Chondrocyte (in vitro differentiated cells): ENCODE measurements at regions not wholly inside any gene's neighbourhood (a gene's known extent, or its start where the extent isn't known, plus 50 kb on each side); places are given as distances from the start of the nearest gene placed in this dataset.

Experiments
- DNase-seq: peaks from one replicate; pipeline ENCODE4 v3.0.0; 2021; ENCODE audit warnings: mixed read lengths, low spot score
- H3K27ac Mint-ChIP-seq: one replicate; pipeline ENCODE4 v1.8.0; 2021; ENCODE audit warnings: mild to moderate bottlenecking, moderate library complexity, mixed read lengths; ENCODE audit not compliant: unreplicated experiment
- H3K27me3 Mint-ChIP-seq: 2 replicates; pipeline ENCODE4 v1.8.0; 2021; ENCODE audit warnings: low read depth, mixed read lengths
- H3K36me3 Mint-ChIP-seq: 2 replicates; pipeline ENCODE4 v1.8.0; 2021; ENCODE audit warnings: low read depth, mixed read lengths
- H3K4me1 Mint-ChIP-seq: 2 replicates; pipeline ENCODE4 v1.8.0; 2021; ENCODE audit warnings: low read depth, mild to moderate bottlenecking, mixed read lengths
- H3K4me3 Mint-ChIP-seq: one replicate; pipeline ENCODE4 v1.8.0; 2021; ENCODE audit warnings: mild to moderate bottlenecking, moderate library complexity, mixed read lengths; ENCODE audit not compliant: unreplicated experiment
- H3K9me3 Mint-ChIP-seq: 2 replicates; pipeline ENCODE4 v1.8.0; 2021; ENCODE audit warnings: low read depth, mixed read lengths
- CTCF ChIP-seq: fragments of 200-600 bp; sonication (generic); IDR thresholded peaks from 2 replicates; pipeline ENCODE4 v1.5.0; 2021; ENCODE audit warnings: antibody characterized with exemption, mild to moderate bottlenecking, moderate library complexity

- no peaks in the 10 kb centered on the region for H3K36me3 Mint-ChIP-seq
- no peak overlapping the region for H3K27ac Mint-ChIP-seq
- no peaks in the 10 kb centered on the region for H3K27me3 Mint-ChIP-seq
- DNase-seq = no peak
- no peak for TF ChIP-seq CTCF
- no peaks in the 10 kb centered on the region for H3K9me3 Mint-ChIP-seq
- H3K4me3 Mint-ChIP-seq = no peak overlapping the region
- peaks cover 20% of the 10 kb centered on the region for H3K4me1 Mint-ChIP-seq
Measured at GRCh38 chr3:118504906-118505305, 529.7 kb downstream of the IGSF11 start.

- DNase-seq = no peak
- Mint-ChIP-seq H3K27ac (peak overlapping the region; percentile 64), H3K9me3 (no peaks in the 10 kb centered on the region), H3K36me3 (no peaks in the 10 kb centered on the region), H3K4me1 (peaks cover 20% of the 10 kb centered on the region), H3K27me3 (no peaks in the 10 kb centered on the region), H3K4me3 (no peak overlapping the region)
- no peak for TF ChIP-seq CTCF
Measured at GRCh38 chr3:118505784-118506183, 528.9 kb downstream of the IGSF11 start.

DNA sequence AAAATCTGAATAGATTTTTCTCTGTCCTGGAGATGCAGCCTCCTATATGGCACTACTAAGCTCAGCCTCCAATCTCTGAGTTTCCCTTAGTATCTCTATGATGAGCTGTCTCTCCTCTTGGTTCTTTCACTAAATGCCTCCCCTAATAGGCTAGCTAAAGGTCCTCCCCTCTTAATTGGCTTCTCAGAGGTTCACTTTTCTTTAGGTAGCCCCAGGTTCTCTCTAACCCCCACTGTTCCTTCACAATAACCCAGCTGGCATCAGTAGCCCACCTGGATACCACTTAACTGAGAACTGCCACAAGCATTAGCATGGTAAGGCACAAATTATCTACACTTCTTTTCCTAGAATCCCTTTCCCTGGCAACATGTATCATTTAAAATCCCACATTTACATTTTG lies 523.2 kb downstream of the IGSF11 start:
- H3K4me1 Mint-ChIP-seq = peaks cover 7% of the 10 kb centered on the region
- no peaks in the 10 kb centered on the region for H3K9me3 Mint-ChIP-seq
- no peak overlapping the region for H3K27ac Mint-ChIP-seq
- H3K4me3 Mint-ChIP-seq = no peak overlapping the region
- TF ChIP-seq CTCF = no peak
- no peak for DNase-seq
- H3K27me3 Mint-ChIP-seq = no peaks in the 10 kb centered on the region
- no peaks in the 10 kb centered on the region for H3K36me3 Mint-ChIP-seq

DNA sequence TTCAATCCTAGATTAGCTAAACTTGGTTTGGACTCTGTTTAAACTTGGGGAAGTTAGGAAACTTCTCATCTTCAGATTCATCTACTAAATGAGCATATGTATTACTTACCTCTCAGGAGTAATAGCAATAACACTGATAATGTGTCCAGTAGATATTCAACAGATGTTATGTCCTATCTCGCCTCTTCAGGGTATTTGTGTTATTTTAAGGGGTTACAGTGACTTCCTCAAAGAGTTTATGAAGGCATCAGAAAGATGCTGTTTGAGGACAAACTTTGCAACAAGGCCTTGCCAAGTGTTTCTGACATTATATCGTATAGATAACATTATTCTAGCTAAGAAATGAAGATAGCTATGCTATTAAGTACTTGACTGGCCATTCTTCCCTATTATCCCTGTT lies 522.3 kb downstream of the IGSF11 start:
- DNase-seq = no peak
- H3K4me1 Mint-ChIP-seq = no peaks in the 10 kb centered on the region
- H3K4me3 Mint-ChIP-seq = no peak overlapping the region
- H3K27ac Mint-ChIP-seq = no peak overlapping the region
- H3K36me3 Mint-ChIP-seq = no peaks in the 10 kb centered on the region
- no peaks in the 10 kb centered on the region for H3K27me3 Mint-ChIP-seq
- no peaks in the 10 kb centered on the region for H3K9me3 Mint-ChIP-seq
- no peak for TF ChIP-seq CTCF

DNA sequence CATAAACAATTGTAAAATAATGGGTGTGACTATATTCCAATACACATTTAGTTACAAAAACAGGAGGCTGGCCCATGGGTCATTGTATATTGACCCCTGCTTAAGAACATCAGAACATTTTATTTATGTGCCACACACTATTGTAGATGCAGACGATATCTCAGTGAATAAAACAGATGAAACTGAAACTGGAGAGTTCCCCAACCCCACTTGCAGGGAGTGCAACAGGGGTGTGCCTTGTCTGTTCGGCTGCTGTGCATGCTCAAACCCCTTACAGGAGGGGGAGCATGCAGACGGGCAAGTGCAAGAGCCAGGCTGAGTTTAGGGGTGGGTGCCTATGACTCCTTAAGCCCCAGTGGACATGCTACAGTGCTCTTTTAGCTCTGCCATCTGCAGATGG lies 509.6 kb downstream of the IGSF11 start:
- no peaks in the 10 kb centered on the region for H3K36me3 Mint-ChIP-seq
- H3K9me3 Mint-ChIP-seq = peaks cover 2% of the 10 kb centered on the region
- no peak overlapping the region for H3K27ac Mint-ChIP-seq
- no peaks in the 10 kb centered on the region for H3K27me3 Mint-ChIP-seq
- H3K4me1 Mint-ChIP-seq = peaks cover 5% of the 10 kb centered on the region
- DNase-seq = no peak
- no peak overlapping the region for H3K4me3 Mint-ChIP-seq
- no peak for TF ChIP-seq CTCF
